Posterior cingulate gyrus (tissue), 11 donors: ENCODE measurements at regions not wholly inside any gene's neighbourhood (a gene's known extent, or its start where the extent isn't known, plus 50 kb on each side); places are given as distances from the start of the nearest gene placed in this dataset.
"Not testable (repeated sequence)": the region's sequence is repeated elsewhere in the genome, so short reads cannot be mapped to it uniquely, and the experiment has no call there.

Source experiments
- DNase-seq, 10 donors: peaks; one replicate each; pipeline versions ENCODE4 v3.0.0 to v3.0.0-alpha.2; 2020 to 2021; ENCODE audit warnings: mixed read lengths in 3 of 10
- intact Hi-C: fragments of 100-400 bp; cut with DNase I; formaldehyde crosslinking; loops from one replicate; pipeline ENCODE4 v1.15.1; 2023

GRCh38 chr18:29360659-29361058 is 1183.7 kb upstream of the CDH2 start:
- intact Hi-C loops, result not testable (repeated sequence)

DNA sequence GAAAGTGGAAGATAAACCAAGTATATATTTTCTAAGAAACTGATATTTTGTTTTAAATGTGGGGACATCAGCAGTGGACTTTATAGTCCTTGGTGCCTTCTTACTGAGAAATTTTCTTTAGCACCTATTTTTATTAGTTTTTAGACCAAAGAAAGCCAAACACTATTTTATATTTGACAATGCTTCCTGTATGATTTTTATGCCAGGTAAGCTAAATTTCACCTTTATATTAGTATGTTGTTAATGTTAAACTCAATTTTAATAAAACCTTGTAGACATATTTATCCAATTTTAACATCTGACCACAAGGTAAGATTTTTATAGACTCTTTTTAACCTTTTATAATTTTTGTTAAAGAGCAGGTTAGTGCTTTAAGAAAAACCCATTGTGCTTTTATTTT is 1182.3 kb upstream of the CDH2 start:
- DNase-seq, intact Hi-C loops: not testable (repeated sequence)

More at GRCh38 chr18:29360659-29361058, 1183.7 kb upstream of the CDH2 start:
- DNase-seq, result not testable (repeated sequence)

GRCh38 chr18:29351171-29351570 is 1174.2 kb upstream of the CDH2 start:
- no peak for DNase-seq
- intact Hi-C loops, result no loop called here

- intact Hi-C loops, result no loop called here
- no peak for DNase-seq
These were observed 1152.0 kb upstream of the CDH2 start for GRCh38 chr18:29328932-29329331.

GRCh38 chr18:29326214-29326613 is 1149.3 kb upstream of the CDH2 start:
- DNase-seq, result no peak
- intact Hi-C loops, result no loop called here

DNA sequence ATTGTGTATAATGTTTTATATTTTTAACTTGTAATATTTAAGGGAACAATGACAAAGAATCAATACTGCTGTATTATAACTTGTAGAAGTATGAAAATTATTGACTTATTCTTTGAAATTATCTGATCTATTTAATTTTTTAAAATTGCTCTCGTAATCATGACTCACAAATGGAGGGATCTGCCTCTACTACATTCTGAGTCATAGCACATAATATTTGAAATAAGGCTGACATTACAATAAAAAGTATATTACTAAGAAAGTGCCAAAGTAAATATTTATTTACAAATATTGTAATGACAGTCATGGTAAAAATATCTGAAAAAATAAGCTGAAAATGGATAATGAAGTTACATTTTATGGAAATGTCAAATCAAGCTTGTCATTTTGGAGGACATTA is 1144.6 kb upstream of the CDH2 start:
- DNase-seq, result no peak
- intact Hi-C loops, result no loop called here

DNA sequence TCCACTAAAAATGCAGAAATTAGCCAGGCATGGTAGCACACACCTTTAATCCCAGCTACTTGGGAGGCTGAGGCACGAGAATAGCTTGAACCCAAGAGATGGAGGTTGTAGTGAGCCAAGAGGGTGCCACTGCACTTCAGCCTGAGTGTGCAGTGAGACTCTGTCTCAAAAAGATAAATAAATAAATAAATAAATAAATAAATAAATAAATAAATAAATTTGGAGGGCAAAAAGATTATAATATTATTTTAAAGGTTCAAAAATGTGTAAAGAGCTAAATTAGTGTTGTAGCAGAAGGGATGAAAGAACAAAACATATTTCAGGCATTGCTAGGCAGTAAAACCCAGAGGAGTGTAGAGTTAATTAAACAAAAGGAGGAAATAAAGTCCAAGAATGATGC is 1136.4 kb upstream of the CDH2 start:
- intact Hi-C loops, result no loop called here
- no peak for DNase-seq

GRCh38 chr18:29311580-29311979 is 1134.7 kb upstream of the CDH2 start:
- intact Hi-C loops, result no loop called here
- no peak for DNase-seq

- no peak for DNase-seq
These were observed 1132.4 kb upstream of the CDH2 start for GRCh38 chr18:29309366-29309765.

DNA sequence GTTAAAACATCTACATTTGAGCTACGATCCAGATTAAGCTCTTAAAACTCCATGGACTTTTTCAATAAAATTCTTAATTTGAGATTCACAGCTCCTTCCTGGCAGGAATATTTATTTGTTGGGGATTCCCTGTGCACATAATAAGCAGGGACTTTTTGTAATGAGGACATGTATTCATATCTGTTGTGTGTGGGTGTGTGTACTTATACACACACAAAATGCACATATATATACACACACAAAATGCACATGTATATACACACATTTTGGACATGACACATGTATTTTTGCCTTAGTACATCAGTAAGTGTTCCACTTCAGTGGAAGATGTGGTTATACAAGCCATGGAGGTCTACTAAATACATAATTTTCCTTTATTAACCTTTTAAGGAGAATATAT is 1131.1 kb upstream of the CDH2 start:
- DNase-seq, result no peak
- intact Hi-C loops, result no loop called here

More at GRCh38 chr18:29309366-29309765, 1132.4 kb upstream of the CDH2 start:
- intact Hi-C loops, result no loop called here

DNA sequence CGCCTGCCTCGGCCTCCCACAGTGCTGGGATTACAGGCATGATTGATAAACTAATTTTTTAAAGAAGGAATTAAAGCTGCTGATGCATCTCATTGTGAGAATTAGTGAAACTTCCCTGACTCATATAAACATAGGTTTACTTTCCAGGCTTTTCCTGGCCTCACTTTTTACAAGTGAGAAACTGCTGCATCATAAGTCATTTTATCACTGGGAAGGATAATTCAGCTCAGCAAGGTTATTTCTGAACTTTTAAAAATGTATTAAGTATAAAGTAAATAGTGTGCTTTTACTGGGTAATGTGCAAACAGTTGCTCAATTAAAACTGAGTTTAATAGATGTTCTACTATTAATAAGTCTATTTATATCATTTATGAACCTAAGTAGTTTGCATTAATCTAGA is 1130.3 kb upstream of the CDH2 start:
- intact Hi-C loops, result no loop called here
- DNase-seq, result no peak

GRCh38 chr18:29305516-29305915 is 1128.6 kb upstream of the CDH2 start:
- intact Hi-C loops, result no loop called here
- no peak for DNase-seq

GRCh38 chr18:29301048-29301447 is 1124.1 kb upstream of the CDH2 start:
- intact Hi-C loops, result no loop called here

DNA sequence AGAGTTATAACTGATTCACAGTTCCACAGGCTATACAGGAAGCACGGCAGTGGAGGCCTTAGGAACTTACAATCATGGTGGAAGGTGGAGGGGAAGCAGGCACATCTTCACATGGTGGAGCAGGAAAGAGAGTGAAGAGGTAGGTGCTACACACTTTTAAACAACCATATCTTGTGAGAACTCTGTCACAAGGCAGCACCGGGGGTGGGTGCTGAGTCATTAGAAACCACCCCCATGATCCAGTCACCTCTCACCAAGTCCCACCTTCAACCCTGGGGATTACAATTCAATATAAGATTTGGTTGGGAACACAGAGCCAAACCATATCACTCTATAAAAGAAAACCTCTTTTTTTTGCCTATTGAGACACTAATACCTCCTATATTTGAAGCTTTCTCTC is 1108.5 kb upstream of the CDH2 start:
- intact Hi-C loops, result no loop called here

More at GRCh38 chr18:29301048-29301447, 1124.1 kb upstream of the CDH2 start:
- no peak for DNase-seq

DNA sequence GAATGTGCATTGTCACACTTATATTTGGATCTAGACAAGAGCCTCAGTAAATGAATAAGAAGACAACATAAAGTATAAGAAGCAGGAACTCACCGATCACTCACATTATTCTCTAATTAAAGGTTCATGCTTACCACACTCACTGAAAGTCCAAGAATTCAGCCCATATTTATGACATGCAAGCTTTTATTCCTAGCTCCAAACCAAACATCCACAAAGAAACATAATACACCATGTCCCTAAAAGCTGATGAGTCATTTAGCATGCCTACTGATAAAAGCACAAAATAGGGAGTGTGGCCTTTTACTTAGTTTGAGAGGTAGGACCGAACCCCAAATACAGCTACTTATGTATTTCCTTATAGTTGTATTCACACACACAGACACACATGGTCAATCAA is 1094.6 kb upstream of the CDH2 start:
- intact Hi-C loops, result no loop called here
- no peak for DNase-seq

More for the DNA sequence above, 1108.5 kb upstream of the CDH2 start:
- no peak for DNase-seq

DNA sequence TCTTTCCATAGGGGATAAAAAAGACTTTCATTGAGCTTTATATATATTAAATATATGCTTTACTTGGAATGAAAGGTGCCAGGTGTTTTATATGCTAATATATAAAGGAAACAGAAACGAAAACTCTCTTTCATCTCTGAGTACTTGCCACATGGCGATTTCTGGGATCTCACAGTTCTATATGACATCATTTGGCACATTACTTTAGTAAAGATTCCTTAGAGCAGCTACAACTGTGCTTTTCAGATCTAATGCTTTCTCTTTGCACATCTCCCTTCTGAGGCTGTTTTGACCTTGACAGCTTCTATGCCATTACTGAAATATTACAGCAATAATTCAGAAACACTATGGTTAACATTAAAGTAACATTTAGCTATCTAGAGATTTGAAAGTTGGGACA is 1082.9 kb upstream of the CDH2 start:
- intact Hi-C loops, result no loop called here

DNA sequence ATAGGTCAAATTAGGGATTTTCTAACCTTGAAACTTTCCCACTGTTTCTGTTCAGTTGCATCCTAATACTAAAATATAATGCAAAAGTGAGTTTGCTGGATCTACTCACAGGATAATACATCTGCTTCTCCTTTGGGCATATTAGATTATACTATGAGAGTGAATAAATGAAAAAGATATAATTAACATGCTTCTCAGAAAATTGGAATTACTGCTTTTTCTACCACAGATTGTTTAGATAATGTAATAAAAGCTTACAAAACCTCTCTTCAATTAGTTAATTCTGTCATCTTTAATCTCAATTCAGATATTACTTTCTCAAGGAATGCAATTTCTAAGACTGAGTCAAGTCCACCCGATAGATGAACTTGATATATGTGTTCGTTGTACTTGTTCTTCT is 1077.2 kb upstream of the CDH2 start:
- no peak for DNase-seq
- intact Hi-C loops, result no loop called here

More for the DNA sequence above, 1082.9 kb upstream of the CDH2 start:
- DNase-seq, result no peak

DNA sequence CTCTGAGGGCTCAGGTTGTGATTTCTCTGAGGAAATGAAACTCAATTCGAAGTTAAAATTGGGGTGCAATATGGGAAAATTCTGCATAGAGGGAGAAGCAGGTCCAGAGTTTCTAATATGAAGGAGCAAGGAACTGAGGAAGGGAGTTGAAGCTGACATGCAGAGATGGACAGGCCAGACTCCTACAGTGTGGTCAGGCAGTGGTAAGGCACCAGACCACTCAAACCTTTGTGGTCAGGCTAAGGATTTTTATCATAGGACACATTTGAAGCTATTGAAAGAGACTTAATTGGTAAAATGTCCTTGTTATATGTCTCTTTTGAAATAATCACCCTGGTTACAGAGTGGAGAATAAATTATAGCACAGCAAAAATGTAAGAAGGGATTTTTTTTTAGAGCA is 1074.8 kb upstream of the CDH2 start:
- intact Hi-C loops, result no loop called here
- no peak for DNase-seq

- intact Hi-C loops, result no loop called here
- no peak for DNase-seq
These were observed 1073.9 kb upstream of the CDH2 start for GRCh38 chr18:29250843-29251242.

GRCh38 chr18:29250259-29250658 is 1073.3 kb upstream of the CDH2 start:
- intact Hi-C loops, result no loop called here

GRCh38 chr18:29248805-29249204 is 1071.9 kb upstream of the CDH2 start:
- intact Hi-C loops, result no loop called here
- DNase-seq, result no peak

More at GRCh38 chr18:29250259-29250658, 1073.3 kb upstream of the CDH2 start:
- DNase-seq, result no peak

GRCh38 chr18:29241199-29241598 is 1064.3 kb upstream of the CDH2 start:
- intact Hi-C loops, result no loop called here
- DNase-seq, result no peak

DNA sequence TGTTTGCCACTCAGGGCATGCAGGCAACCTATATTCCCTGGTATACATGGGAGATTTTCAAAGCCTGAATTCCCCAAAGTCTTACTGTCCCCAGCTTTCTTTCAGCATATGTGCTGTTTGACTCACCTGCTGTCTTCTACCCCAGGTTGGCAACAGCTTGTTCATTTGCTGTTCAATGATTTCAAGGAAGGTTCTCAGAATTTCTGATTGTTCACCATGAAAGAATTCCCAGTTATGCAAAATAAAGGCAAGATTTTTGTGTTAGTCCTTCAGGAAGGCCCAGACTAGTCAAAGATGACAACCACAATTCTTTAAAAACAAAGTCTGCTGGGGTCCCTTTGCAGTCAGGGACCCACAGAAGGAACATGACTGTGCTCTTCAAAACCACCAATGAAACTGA is 1057.8 kb upstream of the CDH2 start:
- intact Hi-C loops, result no loop called here
- no peak for DNase-seq
